IMR-90 (cell line): ENCODE measurements at regions not wholly inside any gene's neighbourhood (a gene's known extent, or its start where the extent isn't known, plus 50 kb on each side); places are given as distances from the start of the nearest gene placed in this dataset.

ENCODE experiments used
- ATAC-seq: fragments of 200-7000 bp; cut with Tn5 transposase; 2 replicates; pipeline ENCODE4 v1.9.1; 2020; ENCODE audit warnings: low read depth, mild to moderate bottlenecking, moderate library complexity
- BruUV-seq: library from RNA; stranded (reverse); fragments of 400-500 nt; replicated peaks from 2 replicates; lab custom pipeline; 2021; lab: Mats Ljungman, UMichigan
- CTCF ChIA-PET: fragments of 300-600 bp; formaldehyde crosslinking; extraction: SDS; loops from one replicate; lab custom pipeline; 2021; ENCODE audit warnings: antibody characterized with exemption; lab: Yijun Ruan, JAX
- POLR2A ChIA-PET: fragments of 300-600 bp; sonication (Branson Sonifier 250); formaldehyde crosslinking; loops from one replicate; lab custom pipeline; 2022; ENCODE audit warnings: antibody characterized with exemption; ENCODE audit not compliant: unreplicated experiment; lab: Charles Lee
- DNase-seq: peaks from one replicate; pipeline ENCODE4 v3.0.0; 2013
- H2AFZ ChIP-seq: replicated peaks from 2 replicates; pipeline ENCODE3; 2013; ENCODE audit warnings: low read length, mild to moderate bottlenecking; ENCODE audit not compliant: poor library complexity
- H2AK5ac ChIP-seq: 2 replicates; pipeline ENCODE4 v1.6.1; 2013; ENCODE audit warnings: low read depth, low read length, inconsistent platforms
- H2AK9ac ChIP-seq: replicated peaks from 2 replicates; pipeline ENCODE3; 2013; ENCODE audit warnings: mild to moderate bottlenecking, low read depth, low read length, moderate library complexity; ENCODE audit not compliant: poor library complexity
- H2BK120ac ChIP-seq: 2 replicates; pipeline ENCODE4 v1.6.1; 2013; ENCODE audit warnings: low read depth, low read length, inconsistent platforms
- H2BK15ac ChIP-seq: 3 replicates; pipeline ENCODE4 v1.6.1; 2013; ENCODE audit warnings: low read depth, low read length, inconsistent platforms
- H2BK20ac ChIP-seq: 2 replicates; pipeline ENCODE4 v1.6.1; 2013; ENCODE audit warnings: low read depth, mild to moderate bottlenecking, inconsistent platforms, low read length, moderate library complexity
- H2BK5ac ChIP-seq: 2 replicates; pipeline ENCODE4 v1.6.1; 2013; ENCODE audit warnings: mild to moderate bottlenecking, low read depth, low read length, inconsistent platforms; ENCODE audit not compliant: poor library complexity, severe bottlenecking
- H3K14ac ChIP-seq: replicated peaks from 2 replicates; pipeline ENCODE4 v1.6.1; 2013; ENCODE audit warnings: low read depth, low read length, inconsistent platforms
- H3K18ac ChIP-seq: 2 replicates; pipeline ENCODE4 v1.6.1; 2013; ENCODE audit warnings: low read depth, low read length, control low read depth
- H3K23ac ChIP-seq: 2 replicates; pipeline ENCODE4 v1.6.1; 2013; ENCODE audit warnings: low read depth, low read length, inconsistent platforms
- H3K27ac ChIP-seq: 2 replicates; pipeline ENCODE4 v1.5.1; 2013; ENCODE audit warnings: mild to moderate bottlenecking, control low read depth, low read length; ENCODE audit not compliant: insufficient read depth
- H3K27me3 ChIP-seq: 2 replicates; pipeline ENCODE4 v1.6.1; 2013; ENCODE audit warnings: low read length; ENCODE audit not compliant: control insufficient read depth, insufficient read depth
- H3K36me3 ChIP-seq: 2 replicates; pipeline ENCODE4 v1.6.1; 2013; ENCODE audit warnings: low read length, mixed read lengths; ENCODE audit not compliant: control insufficient read depth, insufficient read depth
- H3K4ac ChIP-seq: 2 replicates; pipeline ENCODE4 v1.6.1; 2013; ENCODE audit warnings: low read depth, low read length, inconsistent platforms
- H3K4me1 ChIP-seq: 2 replicates; pipeline ENCODE4 v1.6.1; 2013; ENCODE audit warnings: low read length, mixed read lengths; ENCODE audit not compliant: control insufficient read depth, insufficient read depth
- H3K4me2 ChIP-seq: 2 replicates; pipeline ENCODE4 v1.6.1; 2013; ENCODE audit warnings: low read depth, mild to moderate bottlenecking, control low read depth, low read length, moderate library complexity
- H3K4me3 ChIP-seq: 2 replicates; pipeline ENCODE4 v1.5.1; 2013; ENCODE audit warnings: low read depth, mild to moderate bottlenecking, control low read depth, low read length, moderate library complexity; ENCODE audit not compliant: insufficient read depth
- H3K56ac ChIP-seq: 2 replicates; pipeline ENCODE4 v1.6.1; 2013; ENCODE audit warnings: low read length, inconsistent platforms; ENCODE audit not compliant: insufficient read depth; ENCODE audit errors: extremely low read depth
- H3K79me1 ChIP-seq, 2 experiments: 2 replicates each; pipeline ENCODE4 v1.6.1; 2013; ENCODE audit warnings: low read length in 2 of 2, inconsistent platforms in 1 of 2, low read depth in 1 of 2
- H3K9ac ChIP-seq: 2 replicates; pipeline ENCODE4 v1.6.1; 2013; ENCODE audit warnings: low read depth, low read length, control low read depth
- H3K9me1 ChIP-seq: 2 replicates; pipeline ENCODE4 v1.6.1; 2013; ENCODE audit warnings: low read length, inconsistent platforms; ENCODE audit not compliant: insufficient read depth
- H3K9me3 ChIP-seq: 2 replicates; pipeline ENCODE4 v1.6.1; 2013; ENCODE audit warnings: low read length; ENCODE audit not compliant: control insufficient read depth, insufficient read depth
- H4K20me1 ChIP-seq: 2 replicates; pipeline ENCODE4 v1.6.1; 2013; ENCODE audit warnings: low read length, inconsistent platforms; ENCODE audit not compliant: insufficient read depth
- H4K5ac ChIP-seq: 2 replicates; pipeline ENCODE4 v1.6.1; 2013; ENCODE audit warnings: mild to moderate bottlenecking, low read depth, low read length, control low read depth
- H4K8ac ChIP-seq, 2 experiments: 2 replicates each; pipeline ENCODE4 v1.6.1; 2013; ENCODE audit warnings: low read depth in 2 of 2, low read length in 2 of 2, control low read depth in 1 of 2, inconsistent platforms in 1 of 2
- H4K91ac ChIP-seq: 2 replicates; pipeline ENCODE4 v1.6.1; 2013; ENCODE audit warnings: low read depth, low read length, inconsistent platforms; ENCODE audit not compliant: insufficient read depth
- BHLHE40 ChIP-seq: fragments of 150-350 bp; IDR thresholded peaks from 2 replicates; pipeline ENCODE4 v1.6.1; 2016; ENCODE audit warnings: mild to moderate bottlenecking, low read depth, low read length
- CEBPB ChIP-seq: IDR thresholded peaks from 2 replicates; pipeline ENCODE4 v1.6.1; 2012; ENCODE audit warnings: low read depth, low read length, improper control_type of control experiment
- CHD1 ChIP-seq: IDR thresholded peaks from 2 replicates; pipeline ENCODE4 v1.6.1; 2012; ENCODE audit warnings: low read depth, low read length, improper control_type of control experiment
- ELK1 ChIP-seq: fragments of 150-350 bp; IDR thresholded peaks from 2 replicates; pipeline ENCODE4 v1.6.1; 2016; ENCODE audit warnings: low read depth, mild to moderate bottlenecking, low read length, moderate library complexity, borderline replicate concordance
- FOS ChIP-seq: fragments of 150-350 bp; IDR thresholded peaks from 2 replicates; pipeline ENCODE4 v1.6.1; 2016; ENCODE audit warnings: low read depth, low read length
- MAFK ChIP-seq: IDR thresholded peaks from 2 replicates; pipeline ENCODE4 v1.6.1; 2012; ENCODE audit warnings: low read depth, low read length, improper control_type of control experiment
- MAZ ChIP-seq: IDR thresholded peaks from 2 replicates; pipeline ENCODE4 v1.6.1; 2012; ENCODE audit warnings: low read depth, mild to moderate bottlenecking, low read length, improper control_type of control experiment, moderate library complexity, borderline replicate concordance
- MXI1 ChIP-seq: IDR thresholded peaks from 2 replicates; pipeline ENCODE4 v1.6.1; 2012; ENCODE audit warnings: low read depth, mild to moderate bottlenecking, low read length, moderate library complexity, borderline replicate concordance
- NFE2L2 ChIP-seq: fragments of 150-350 bp; IDR thresholded peaks from 2 replicates; pipeline ENCODE4 v1.6.1; 2016; ENCODE audit warnings: low read depth, mild to moderate bottlenecking, low read length
- POLR2A ChIP-seq: IDR thresholded peaks from 2 replicates; pipeline ENCODE4 v1.6.1; 2012; ENCODE audit warnings: mild to moderate bottlenecking, low read depth, low read length
- RAD21 ChIP-seq: IDR thresholded peaks from 2 replicates; pipeline ENCODE4 v1.6.1; 2012; ENCODE audit warnings: low read length, improper control_type of control experiment
- RCOR1 ChIP-seq: IDR thresholded peaks from 2 replicates; pipeline ENCODE4 v1.6.1; 2012; ENCODE audit warnings: mild to moderate bottlenecking, low read length, improper control_type of control experiment; ENCODE audit not compliant: insufficient replicate concordance
- RFX5 ChIP-seq: IDR thresholded peaks from 2 replicates; pipeline ENCODE4 v1.8.0; 2012; ENCODE audit warnings: low read depth, mild to moderate bottlenecking, low read length, moderate library complexity
- SMC3 ChIP-seq: fragments of 150-350 bp; IDR thresholded peaks from 2 replicates; pipeline ENCODE4 v1.6.1; 2016; ENCODE audit warnings: low read depth, mild to moderate bottlenecking, antibody characterized with exemption, low read length, moderate library complexity
- WGBS, 2 experiments: methylation state at CpG; one replicate each; pipeline versions ENCODE4 v1.1.5 to v1.1.7; 2013; ENCODE audit warnings: missing lambda C conversion rate in 2 of 2; ENCODE audit not compliant: insufficient read length in 1 of 2; ENCODE audit errors: extremely low coverage in 2 of 2; 5-methylcytosine and 5-hydroxymethylcytosine counted together
- dilution Hi-C: fragments of 300-500 bp; cut with HindIII; formaldehyde crosslinking; loops from one replicate; pipeline ENCODE4 v1.14.3; 2018; ENCODE audit warnings: low sequenced_read_pairs; ENCODE audit not compliant: unreplicated experiment
- in situ Hi-C: fragments of 300-500 bp; cut with MboI; formaldehyde crosslinking; loops from 3 replicates; pipeline ENCODE4 v1.14.3; 2019; ENCODE audit warnings: low sequenced_read_pairs, inconsistent platforms, mixed read lengths
- intact Hi-C: fragments of 100-400 bp; cut with micrococcal nuclease; formaldehyde crosslinking; loops from 2 replicates; pipeline ENCODE4 v1.10.0; 2022
- TF ChIP-seq, protein P1 (sequence below): fragments of 150-350 bp; IDR thresholded peaks from 2 replicates; pipeline ENCODE4 v1.6.1; 2017; ENCODE audit warnings: mild to moderate bottlenecking, antibody characterized with exemption, low read length, low read depth
- TF ChIP-seq, protein P2 (sequence below): conservative IDR thresholded peaks from 2 replicates; pipeline ENCODE4 v1.5.1; 2012; ENCODE audit warnings: mild to moderate bottlenecking, low read depth, low read length, improper control_type of control experiment

- H3K4me1 ChIP-seq = no peaks in the 10 kb centered on the region
- no peak overlapping the region for H2AK5ac ChIP-seq
- H4K5ac ChIP-seq = no peak overlapping the region
- no TSS peak for BruUV-seq
- ChIA-PET CTCF (no interaction called here), POLR2A (no interaction called here)
- H3K9ac ChIP-seq = no peak overlapping the region
- H2AK9ac ChIP-seq = no peak overlapping the region
- no peak for TF ChIP-seq CEBPB
- no peak for TF ChIP-seq BHLHE40
- no peak for TF ChIP-seq MAZ
- no peak for TF ChIP-seq RFX5
- TF ChIP-seq, protein P1, sequence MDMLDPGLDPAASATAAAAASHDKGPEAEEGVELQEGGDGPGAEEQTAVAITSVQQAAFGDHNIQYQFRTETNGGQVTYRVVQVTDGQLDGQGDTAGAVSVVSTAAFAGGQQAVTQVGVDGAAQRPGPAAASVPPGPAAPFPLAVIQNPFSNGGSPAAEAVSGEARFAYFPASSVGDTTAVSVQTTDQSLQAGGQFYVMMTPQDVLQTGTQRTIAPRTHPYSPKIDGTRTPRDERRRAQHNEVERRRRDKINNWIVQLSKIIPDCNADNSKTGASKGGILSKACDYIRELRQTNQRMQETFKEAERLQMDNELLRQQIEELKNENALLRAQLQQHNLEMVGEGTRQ = no peak
- TF ChIP-seq NFE2L2 = no peak
- no peak for TF ChIP-seq MXI1
- TF ChIP-seq SMC3 = no peak
- no peak for TF ChIP-seq RCOR1
- TF ChIP-seq CHD1 = no peak
- no peak for TF ChIP-seq MAFK
- TF ChIP-seq, protein P2, sequence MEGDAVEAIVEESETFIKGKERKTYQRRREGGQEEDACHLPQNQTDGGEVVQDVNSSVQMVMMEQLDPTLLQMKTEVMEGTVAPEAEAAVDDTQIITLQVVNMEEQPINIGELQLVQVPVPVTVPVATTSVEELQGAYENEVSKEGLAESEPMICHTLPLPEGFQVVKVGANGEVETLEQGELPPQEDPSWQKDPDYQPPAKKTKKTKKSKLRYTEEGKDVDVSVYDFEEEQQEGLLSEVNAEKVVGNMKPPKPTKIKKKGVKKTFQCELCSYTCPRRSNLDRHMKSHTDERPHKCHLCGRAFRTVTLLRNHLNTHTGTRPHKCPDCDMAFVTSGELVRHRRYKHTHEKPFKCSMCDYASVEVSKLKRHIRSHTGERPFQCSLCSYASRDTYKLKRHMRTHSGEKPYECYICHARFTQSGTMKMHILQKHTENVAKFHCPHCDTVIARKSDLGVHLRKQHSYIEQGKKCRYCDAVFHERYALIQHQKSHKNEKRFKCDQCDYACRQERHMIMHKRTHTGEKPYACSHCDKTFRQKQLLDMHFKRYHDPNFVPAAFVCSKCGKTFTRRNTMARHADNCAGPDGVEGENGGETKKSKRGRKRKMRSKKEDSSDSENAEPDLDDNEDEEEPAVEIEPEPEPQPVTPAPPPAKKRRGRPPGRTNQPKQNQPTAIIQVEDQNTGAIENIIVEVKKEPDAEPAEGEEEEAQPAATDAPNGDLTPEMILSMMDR = no peak
- TF ChIP-seq RAD21 = no peak
- no peak for TF ChIP-seq FOS
- TF ChIP-seq ELK1 = no peak
- no peak for TF ChIP-seq POLR2A
- no peak overlapping the region for H2BK5ac ChIP-seq
- no peak overlapping the region for H3K23ac ChIP-seq
- no peaks in the 10 kb centered on the region for H4K20me1 ChIP-seq
- H3K79me1 ChIP-seq = no peaks in the 10 kb centered on the region
- H3K36me3 ChIP-seq = no peaks in the 10 kb centered on the region
- H3K27ac ChIP-seq = no peak overlapping the region
- DNase-seq = no peak
- no peak overlapping the region for H2AFZ ChIP-seq
- H3K27me3 ChIP-seq = no peaks in the 10 kb centered on the region
- H3K9me3 ChIP-seq = no peaks in the 10 kb centered on the region
- no peak overlapping the region for H3K4me2 ChIP-seq
- H4K91ac ChIP-seq = no peak overlapping the region
- H2BK20ac ChIP-seq = no peak overlapping the region
- H4K8ac ChIP-seq = no peak overlapping the region
- no peak overlapping the region for H3K18ac ChIP-seq
- H3K4ac ChIP-seq = no peak overlapping the region
- no peak overlapping the region for H3K14ac ChIP-seq
- in situ Hi-C loops = no loop called here
- H3K9me1 ChIP-seq = peaks cover 1% of the 10 kb centered on the region; the same call in 1 of the 2 replicates
- intact Hi-C loops = no loop called here
- H2BK15ac ChIP-seq = no peak overlapping the region
- no peak for ATAC-seq
- dilution Hi-C loops = no loop called here
- no peak overlapping the region for H3K4me3 ChIP-seq
- WGBS, 2 experiments = no CpG with 5 or more reads among the region's 1 CpG
- H2BK120ac ChIP-seq = no peak overlapping the region
- no peak overlapping the region for H3K56ac ChIP-seq
These were observed 225.2 kb upstream of the SGK1 start for GRCh38 chr6:134543128-134543527.
